ENCODE measurements at regions not wholly inside any gene's neighbourhood (a gene's known extent, or its start where the extent isn't known, plus 50 kb on each side); places are given as distances from the start of the nearest gene placed in this dataset.

DNA sequence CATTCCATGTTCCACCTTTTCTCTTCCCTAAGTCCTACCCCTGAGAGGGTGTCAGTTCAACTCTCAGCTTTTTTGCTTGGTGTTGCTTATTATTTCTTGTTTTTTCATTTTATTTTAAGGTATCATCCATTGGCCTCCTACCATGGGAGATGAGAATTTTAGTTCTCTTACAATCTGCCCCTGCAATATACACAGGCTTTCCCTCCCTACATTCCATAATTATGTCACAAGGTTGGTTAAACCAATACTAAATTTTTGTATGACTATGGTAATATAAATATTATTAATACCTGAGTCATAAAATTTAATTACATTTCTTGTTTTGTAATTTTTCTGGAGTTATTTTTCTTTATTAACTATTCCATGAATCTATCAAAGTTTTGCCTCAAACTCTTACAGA is 216.2 kb downstream of the SNX19 start:
- TF ChIP-seq, protein P1, sequence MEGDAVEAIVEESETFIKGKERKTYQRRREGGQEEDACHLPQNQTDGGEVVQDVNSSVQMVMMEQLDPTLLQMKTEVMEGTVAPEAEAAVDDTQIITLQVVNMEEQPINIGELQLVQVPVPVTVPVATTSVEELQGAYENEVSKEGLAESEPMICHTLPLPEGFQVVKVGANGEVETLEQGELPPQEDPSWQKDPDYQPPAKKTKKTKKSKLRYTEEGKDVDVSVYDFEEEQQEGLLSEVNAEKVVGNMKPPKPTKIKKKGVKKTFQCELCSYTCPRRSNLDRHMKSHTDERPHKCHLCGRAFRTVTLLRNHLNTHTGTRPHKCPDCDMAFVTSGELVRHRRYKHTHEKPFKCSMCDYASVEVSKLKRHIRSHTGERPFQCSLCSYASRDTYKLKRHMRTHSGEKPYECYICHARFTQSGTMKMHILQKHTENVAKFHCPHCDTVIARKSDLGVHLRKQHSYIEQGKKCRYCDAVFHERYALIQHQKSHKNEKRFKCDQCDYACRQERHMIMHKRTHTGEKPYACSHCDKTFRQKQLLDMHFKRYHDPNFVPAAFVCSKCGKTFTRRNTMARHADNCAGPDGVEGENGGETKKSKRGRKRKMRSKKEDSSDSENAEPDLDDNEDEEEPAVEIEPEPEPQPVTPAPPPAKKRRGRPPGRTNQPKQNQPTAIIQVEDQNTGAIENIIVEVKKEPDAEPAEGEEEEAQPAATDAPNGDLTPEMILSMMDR (IDR thresholded peaks at IDR 0.05; ENCODE audit: borderline replicate concordance, extremely low read depth, low read length, poor library complexity, severe bottlenecking): no peak
- TF ChIP-seq EZH2 (IDR thresholded peaks at IDR 0.05; ENCODE audit: borderline replicate concordance, low read depth, low read length, severe bottlenecking): no peak
